K562 (cell line): ENCODE measurements at regions not wholly inside any gene's neighbourhood (a gene's known extent, or its start where the extent isn't known, plus 50 kb on each side); places are given as distances from the start of the nearest gene placed in this dataset.

ENCODE experiments used
- ATAC-seq: fragments of 200-7000 bp; cut with Tn5 transposase; 3 replicates; pipeline ENCODE4 v1.9.1; 2020; ENCODE audit warnings: moderate library complexity
- BruUV-seq: library from RNA; stranded (reverse); fragments of 400-500 nt; replicated peaks from 2 replicates; lab custom pipeline; 2021; lab: Mats Ljungman, UMichigan
- CTCF ChIA-PET: fragments of 300-600 bp; formaldehyde crosslinking; extraction: SDS; loops from one replicate; lab custom pipeline; 2021; ENCODE audit warnings: low intra/inter-chr PET ratio; lab: Yijun Ruan, JAX
- POLR2A ChIA-PET: fragments of 300-600, 350-650 bp; sonication (Branson Sonifier 250); formaldehyde crosslinking; extraction: SDS; loops from one replicate; lab custom pipeline; 2021; ENCODE audit warnings: antibody characterized with exemption, inconsistent platforms; lab: Yijun Ruan, JAX
- DNase-seq, 4 experiments: peaks; one replicate each; pipeline versions ENCODE4 v3.0.0 to v3.0.0-alpha.2; 2011 to 2018; ENCODE audit warnings: low spot score in 3 of 4, mixed read lengths in 3 of 4; ENCODE audit errors: extremely low read depth in 1 of 4
- FAIRE-seq: peaks from 2 replicates; lab custom pipeline; 2011; peaks lifted over from hg19 to GRCh38; lab: Jason Lieb, UNC
- H2AFZ ChIP-seq: 2 replicates; pipeline ENCODE4 v1.6.0; 2011; ENCODE audit warnings: low read depth, low read length, control low read depth, inconsistent platforms
- H3K27ac ChIP-seq: fragments of 200-600 bp; 3 replicates; pipeline ENCODE4 v1.8.0; 2011; ENCODE audit warnings: low read depth, mild to moderate bottlenecking, control low read depth, inconsistent platforms, low read length, moderate library complexity, mixed read lengths; ENCODE audit errors: extremely low read depth
- H3K27me3 ChIP-seq, 2 experiments: fragments of 300-600 bp in 1 of 2; 2 replicates in 1 of 2; 3 replicates in 1 of 2; pipeline versions ENCODE4 v1.6.0 to v1.8.0; 2011; ENCODE audit warnings: inconsistent platforms in 2 of 2, low read length in 2 of 2, mild to moderate bottlenecking in 1 of 2, mixed read lengths in 1 of 2, moderate library complexity in 1 of 2; ENCODE audit not compliant: control insufficient read depth in 2 of 2, insufficient read depth in 2 of 2
- H3K36me3 ChIP-seq: fragments of 300-600 bp; 3 replicates; pipeline ENCODE4 v1.8.0; 2011; ENCODE audit warnings: mild to moderate bottlenecking, low read length, inconsistent platforms; ENCODE audit not compliant: control insufficient read depth, insufficient read depth
- H3K4me1 ChIP-seq, 2 experiments: fragments of 200-600 bp in 1 of 2; replicated peaks in 1 of 2; 2 replicates in 1 of 2; 3 replicates in 1 of 2; pipeline versions ENCODE4 v1.5.1 to v1.8.0; 2011; ENCODE audit warnings: inconsistent platforms in 2 of 2, low read length in 2 of 2, mild to moderate bottlenecking in 1 of 2, mixed read lengths in 1 of 2, moderate library complexity in 1 of 2; ENCODE audit not compliant: control insufficient read depth in 2 of 2, insufficient read depth in 2 of 2
- H3K4me2 ChIP-seq: 2 replicates; pipeline ENCODE4 v1.6.1; 2011; ENCODE audit warnings: low read length, control low read depth, inconsistent platforms, mixed read lengths; ENCODE audit not compliant: insufficient read depth
- H3K4me3 ChIP-seq: fragments of 200-600 bp; sonication (generic), shearing (Covaris generic); 2 replicates; pipeline ENCODE4 v1.5.1; 2016; ENCODE audit warnings: control low read depth, inconsistent platforms
- H3K79me2 ChIP-seq: fragments of 200-600 bp; 3 replicates; pipeline ENCODE4 v1.8.0; 2011; ENCODE audit warnings: low read length, inconsistent platforms; ENCODE audit not compliant: control insufficient read depth, insufficient read depth
- H3K9ac ChIP-seq, 2 experiments: 2 replicates each; pipeline versions ENCODE4 v1.6.0 to v1.6.1; 2011; ENCODE audit warnings: low read depth in 2 of 2, low read length in 2 of 2, control low read depth in 1 of 2, inconsistent platforms in 1 of 2, mild to moderate bottlenecking in 1 of 2, mixed read lengths in 1 of 2; ENCODE audit not compliant: insufficient read depth in 1 of 2
- H3K9me1 ChIP-seq: one replicate; pipeline ENCODE4 v1.6.0; 2011; ENCODE audit warnings: inconsistent platforms, mild to moderate bottlenecking, low read length, moderate library complexity; ENCODE audit not compliant: control insufficient read depth, insufficient read depth
- H3K9me3 ChIP-seq: replicated peaks from 2 replicates; pipeline ENCODE4 v1.5.1; 2011; ENCODE audit warnings: low read depth, low read length, inconsistent platforms; ENCODE audit not compliant: control insufficient read depth, insufficient read depth
- H4K20me1 ChIP-seq: replicated peaks from 2 replicates; pipeline ENCODE4 v1.6.1; 2011; ENCODE audit warnings: low read length, inconsistent platforms, mixed read lengths; ENCODE audit not compliant: control insufficient read depth, insufficient read depth
- ARNT ChIP-seq, 2 experiments: fragments of 450-650 bp; IDR thresholded peaks; 2 replicates each; pipeline ENCODE4 v1.6.1; 2016; ENCODE audit warnings: mild to moderate bottlenecking in 1 of 2
- BRD4 ChIP-seq: fragments of 200-600 bp; sonication (generic); IDR thresholded peaks from 2 replicates; pipeline ENCODE4 v1.6.1; 2017; ENCODE audit warnings: inconsistent platforms
- EP300 ChIP-seq: IDR thresholded peaks from 2 replicates; pipeline ENCODE4 v1.6.1; 2012; ENCODE audit warnings: low read length, improper control_type of control experiment
- NCOR1 ChIP-seq: fragments of 450-650 bp; IDR thresholded peaks from 2 replicates; pipeline ENCODE4 v1.6.1; 2016; ENCODE audit warnings: mild to moderate bottlenecking, moderate library complexity
- NFE2 ChIP-seq: IDR thresholded peaks from 2 replicates; pipeline ENCODE4 v1.6.1; 2014; ENCODE audit warnings: antibody characterized with exemption, low read depth
- TFE3 ChIP-seq: fragments of 450-650 bp; formaldehyde crosslinking; IDR thresholded peaks from 2 replicates; pipeline ENCODE4 v1.4.0; 2020; ENCODE audit warnings: mild to moderate bottlenecking, mixed read lengths
- WGBS: fragments of 100-300 bp; shearing (Covaris generic); methylation state at CpG from one replicate; pipeline ENCODE4 v1.1.6; 2016; ENCODE audit warnings: low coverage, mixed read lengths; ENCODE audit not compliant: insufficient coverage; ENCODE audit errors: missing lambda C conversion rate; 5-methylcytosine and 5-hydroxymethylcytosine counted together
- in situ Hi-C: fragments of 300-500 bp; cut with MboI; formaldehyde crosslinking; loops from 4 replicates; pipeline ENCODE4 v1.15.0; 2018; ENCODE audit warnings: inconsistent platforms, mixed read lengths
- intact Hi-C: fragments of 100-400 bp; cut with micrococcal nuclease; formaldehyde crosslinking; loops from 2 replicates; pipeline ENCODE4 v1.14.2; 2022

- TF ChIP-seq EP300 (no peak), NCOR1 (no peak), NFE2 (peak; percentile 92), BRD4 (no peak)
Observed at GRCh38 chr9:92180669-92181181, 65.5 kb upstream of the SPTLC1 start (continued).

GRCh38 chr9:92180002-92180400 is 64.8 kb upstream of the SPTLC1 start:
- in situ Hi-C loops (no loop called here), intact Hi-C loops (no loop called here)
- no peaks in the 10 kb centered on the region for H3K36me3 ChIP-seq
- CTCF ChIA-PET, result no interaction called here
- H3K9ac ChIP-seq, result 0 out of 4 replicates have a peak overlapping the region, but pooled peaks of 1 of the 2 experiments have one; percentile 32
- no peaks in the 10 kb centered on the region for H4K20me1 ChIP-seq
- POLR2A ChIA-PET, result interaction anchor here (1.1 to 2.0 kb wide), 2 partner anchors 8 to 17 kb away, joined by 3 to 9 read pairs; no protein-coding TSS in a partner anchor
- peak overlapping the region; percentile 81 for H2AFZ ChIP-seq
- no peak for ATAC-seq
- H3K79me2 ChIP-seq, result no peaks in the 10 kb centered on the region
- peak in 1 of 4 experiments; percentile 4 for DNase-seq
- no peak overlapping the region for H3K4me2 ChIP-seq
- no peak overlapping the region for H3K27ac ChIP-seq
- no peak for FAIRE-seq
- H3K27me3 ChIP-seq, result no peaks in the 10 kb centered on the region
- BruUV-seq, result no TSS peak
- H3K4me3 ChIP-seq, result no peak overlapping the region
- peaks cover 5% of the 10 kb centered on the region for H3K9me3 ChIP-seq
- H3K9me1 ChIP-seq, result no peaks in the 10 kb centered on the region
- TF ChIP-seq TFE3 (CRISPR knock-in tag), result no peak
- TF ChIP-seq ARNT (IDR thresholded peaks at IDR 0.05), result peak in 1 of 2 experiments; percentile 88; a peak in 2 of 4 replicates
- H3K4me1 ChIP-seq, result peaks cover 23 to 37% of the 10 kb centered on the region in 2 experiments
- WGBS, result 68% methylated on average over 3 of the region's 3 CpGs
